Fibroblast of skin of back (primary cell): ENCODE measurements at regions not wholly inside any gene's neighbourhood (a gene's known extent, or its start where the extent isn't known, plus 50 kb on each side); places are given as distances from the start of the nearest gene placed in this dataset.
A peak's percentile ranks its signal among the peaks of the same experiment; 100 is the strongest.
"Not testable (repeated sequence)": the region's sequence is repeated elsewhere in the genome, so short reads cannot be mapped to it uniquely, and the experiment has no call there.

Experiments used
- DNase-seq: peaks from one replicate; pipeline ENCODE4 v3.0.0-alpha.2; 2013

DNA sequence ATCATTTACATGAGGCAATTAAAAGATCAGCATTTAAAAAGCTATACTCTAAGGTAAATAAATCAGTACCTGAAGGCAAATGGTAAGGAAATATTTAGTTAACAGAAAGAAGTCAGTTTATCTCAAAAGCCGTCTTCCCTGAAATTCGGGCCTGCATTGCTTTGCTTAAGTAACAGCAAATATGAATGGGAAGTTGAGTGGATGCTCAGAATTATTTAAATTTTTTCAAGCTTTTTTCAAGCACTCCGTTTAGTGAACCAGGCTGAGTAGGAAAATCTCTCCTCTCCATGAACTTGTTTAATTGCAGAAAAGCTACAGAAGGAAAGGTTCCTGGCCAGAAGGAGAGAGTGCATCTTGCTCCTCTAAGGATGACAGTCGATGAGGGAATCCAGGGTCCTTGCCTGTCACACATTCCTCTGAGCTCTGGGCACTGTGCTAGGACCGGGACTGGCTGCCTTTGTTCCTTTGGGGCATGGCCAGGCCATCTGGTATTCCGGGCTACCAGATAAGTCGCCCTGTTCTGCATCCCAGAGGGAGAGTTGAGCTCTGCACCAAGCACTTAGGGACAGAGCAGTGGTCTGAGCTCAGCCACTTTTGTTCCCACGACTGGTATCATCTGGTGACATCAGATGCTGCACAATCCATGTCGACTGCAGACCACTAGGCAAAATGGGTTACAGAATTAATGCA, 77.6 kb downstream of the RIN2 start:
- no peak for DNase-seq

DNA sequence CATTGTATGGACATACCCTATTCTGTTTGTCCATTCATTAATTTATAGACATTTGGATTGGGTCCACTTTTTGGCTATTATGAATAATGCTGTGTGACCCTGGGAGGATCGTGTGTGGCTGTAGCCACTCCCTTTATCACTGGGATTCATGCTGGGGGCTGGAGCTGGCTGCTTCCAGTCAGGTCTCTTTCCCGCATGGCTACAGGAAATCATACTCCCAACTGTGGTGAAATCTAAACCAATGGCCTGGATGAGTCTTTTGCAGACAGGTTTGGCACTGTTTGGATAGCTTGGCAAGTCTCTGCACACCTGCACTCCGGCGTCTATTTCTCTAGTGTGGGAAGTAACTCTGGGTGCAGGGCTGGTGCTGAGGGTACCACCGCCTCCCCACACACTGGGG, 80.4 kb downstream of the RIN2 start:
- DNase-seq: no peak

DNA sequence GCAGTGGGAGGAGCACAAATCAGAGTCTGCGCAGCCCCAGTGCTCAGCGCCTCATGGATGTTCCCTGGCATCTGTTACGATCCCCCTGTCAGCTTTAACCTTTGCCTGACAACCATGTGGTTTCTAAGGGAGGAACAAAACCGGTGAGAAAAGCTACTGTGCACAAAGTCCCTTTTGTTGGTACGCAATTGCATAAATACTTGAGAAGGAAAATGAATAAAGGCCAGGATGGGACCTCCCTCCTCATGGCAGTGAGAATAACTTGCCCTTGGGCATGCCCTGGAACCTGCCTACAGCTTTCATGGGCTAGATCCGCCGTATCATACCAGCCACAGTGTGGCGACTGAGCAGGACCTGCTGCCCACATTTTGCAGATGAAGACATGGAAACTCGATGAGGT, 81.0 kb downstream of the RIN2 start:
- no peak for DNase-seq

DNA sequence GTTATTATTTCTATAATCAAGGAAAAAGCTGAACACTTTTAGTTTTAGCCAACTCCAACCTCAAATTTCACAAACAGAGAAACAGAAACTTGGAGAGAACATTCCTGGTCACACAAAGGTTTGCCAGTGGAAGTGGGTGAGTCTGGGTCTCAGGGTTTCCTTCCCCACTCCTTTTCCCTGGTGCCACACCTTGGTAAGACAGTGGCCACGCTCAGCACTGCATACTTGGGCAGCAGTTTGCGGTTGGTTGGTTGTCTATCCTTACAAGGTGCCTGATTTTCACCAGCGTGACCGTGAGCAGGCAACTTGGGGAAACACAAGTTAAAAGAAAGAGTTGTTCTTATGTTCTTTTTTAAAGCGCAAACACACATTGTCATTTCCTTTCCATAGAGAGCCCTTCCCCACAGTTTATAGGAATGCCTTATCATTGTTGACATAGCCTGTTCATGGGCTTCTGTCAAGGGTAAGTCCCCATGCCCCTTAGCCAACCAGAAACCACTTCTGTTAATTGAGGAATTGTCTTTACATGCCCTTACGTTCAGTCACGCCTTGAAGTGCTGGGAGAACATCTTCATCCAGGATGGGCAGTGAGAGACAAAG, 82.2 kb downstream of the RIN2 start:
- DNase-seq: no peak

DNA sequence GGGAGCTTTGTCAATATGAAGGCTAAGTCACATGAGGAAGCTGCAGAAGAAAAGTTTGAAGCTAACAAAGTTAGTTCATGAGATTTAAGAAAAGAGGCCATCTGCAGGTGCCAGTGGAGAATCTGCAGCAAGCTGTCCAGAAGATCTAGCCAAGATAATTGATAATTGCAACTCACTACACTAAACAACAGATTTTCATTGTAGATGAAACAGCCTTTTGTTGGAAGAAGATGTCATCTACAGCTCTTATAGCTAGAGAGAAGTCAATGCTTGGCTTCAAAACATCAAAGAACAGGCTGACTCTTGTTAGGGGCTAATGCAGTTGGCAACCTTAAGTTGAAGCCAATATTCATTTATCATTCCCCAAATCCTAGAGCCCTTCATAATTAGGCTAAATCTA, 83.7 kb downstream of the RIN2 start:
- no peak for DNase-seq

DNA sequence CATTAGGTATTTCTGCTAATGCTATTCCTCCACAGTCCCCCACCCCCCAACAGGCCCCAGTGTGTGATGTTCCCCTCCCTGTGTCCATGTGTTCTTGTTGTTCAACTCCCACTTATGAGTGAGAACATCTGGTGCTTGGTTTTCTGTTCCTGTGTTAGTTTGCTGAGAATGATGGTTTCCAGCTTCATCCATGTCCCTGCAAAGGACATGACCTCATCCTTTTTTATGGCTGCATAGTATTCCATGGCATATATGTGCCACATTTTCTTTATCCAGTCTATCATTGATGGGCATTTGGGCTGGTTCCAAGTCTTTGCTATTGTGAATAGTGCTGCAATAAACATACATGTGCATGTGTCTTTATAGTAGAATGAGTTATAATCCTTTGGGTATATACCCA, 86.8 kb downstream of the RIN2 start:
- not testable (repeated sequence) for DNase-seq

DNA sequence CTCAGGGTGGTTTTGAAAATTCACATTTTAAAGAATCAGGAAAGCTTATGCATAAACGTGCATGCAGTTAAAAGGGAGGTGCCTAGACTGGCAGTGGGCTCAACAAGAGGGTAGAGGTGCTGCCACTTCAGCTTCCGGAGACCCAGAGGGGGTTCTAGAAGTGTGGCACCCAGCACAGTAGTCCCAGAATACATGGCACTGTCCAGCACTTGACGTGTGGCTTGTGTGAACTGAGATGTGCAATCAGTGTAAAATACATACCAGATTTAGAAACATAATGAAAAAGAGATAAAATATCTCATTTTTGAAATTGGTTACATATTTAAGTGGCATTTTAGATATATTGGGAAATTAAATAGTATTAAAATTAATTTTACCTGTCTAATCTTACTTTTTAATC, 89.3 kb downstream of the RIN2 start:
- no peak for DNase-seq

DNA sequence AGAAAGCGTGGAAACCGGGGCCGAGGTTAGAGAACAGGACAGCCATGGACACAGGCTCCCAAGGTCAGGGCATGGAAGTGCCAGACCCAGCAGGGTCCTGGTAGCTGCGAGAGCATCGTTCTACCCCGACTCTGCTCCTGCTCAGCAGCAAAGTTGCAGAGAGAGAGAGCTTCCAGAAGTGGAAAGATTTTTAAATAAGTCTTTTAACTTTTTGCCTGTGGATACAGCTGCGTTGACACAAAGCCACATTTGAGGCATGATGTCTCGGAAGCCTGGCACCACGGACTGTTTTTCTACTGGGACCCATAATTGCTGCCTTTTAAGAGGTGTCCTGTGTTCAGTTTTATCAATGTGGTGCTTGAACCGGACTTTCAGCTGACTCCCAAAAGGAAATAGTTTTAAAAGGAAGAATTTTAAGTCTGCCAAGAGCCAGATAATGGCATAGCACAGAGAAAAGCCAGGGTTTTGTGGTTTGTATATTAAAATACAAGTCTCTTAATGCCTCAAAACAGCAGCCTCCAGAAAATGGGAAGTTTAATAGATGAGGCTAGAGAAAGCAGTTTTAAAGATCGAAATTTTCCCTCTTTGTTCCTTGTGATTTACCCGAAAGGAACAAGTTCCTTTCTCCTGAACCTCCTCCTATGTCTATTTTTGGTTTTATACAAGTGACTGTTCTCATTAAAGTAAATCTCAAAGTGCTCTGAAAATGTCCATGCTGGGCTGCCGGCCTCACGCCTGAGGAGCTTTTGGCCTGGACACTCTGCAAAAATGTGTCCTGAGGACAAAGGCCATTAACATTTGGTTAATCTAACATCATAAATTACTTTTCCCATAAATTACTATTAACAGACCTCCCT, 91.5 kb downstream of the RIN2 start:
- DNase-seq: no peak

DNA sequence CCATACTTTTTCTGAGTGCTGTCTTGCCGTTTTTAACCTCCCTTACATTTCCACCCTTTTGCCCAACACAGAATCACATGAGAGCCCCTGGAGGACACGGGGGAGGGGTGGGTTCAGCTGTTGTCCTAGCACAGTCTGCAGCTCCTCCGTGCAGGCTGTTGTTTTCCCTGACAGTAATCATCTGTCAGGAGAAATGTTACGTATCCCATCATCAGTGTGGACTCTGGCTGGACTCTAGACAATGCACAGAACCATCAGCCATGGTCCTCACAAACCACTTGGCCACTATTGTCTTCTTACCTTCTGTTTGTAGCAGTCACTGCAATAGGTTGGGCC, 92.1 kb downstream of the RIN2 start:
- no peak for DNase-seq

DNA sequence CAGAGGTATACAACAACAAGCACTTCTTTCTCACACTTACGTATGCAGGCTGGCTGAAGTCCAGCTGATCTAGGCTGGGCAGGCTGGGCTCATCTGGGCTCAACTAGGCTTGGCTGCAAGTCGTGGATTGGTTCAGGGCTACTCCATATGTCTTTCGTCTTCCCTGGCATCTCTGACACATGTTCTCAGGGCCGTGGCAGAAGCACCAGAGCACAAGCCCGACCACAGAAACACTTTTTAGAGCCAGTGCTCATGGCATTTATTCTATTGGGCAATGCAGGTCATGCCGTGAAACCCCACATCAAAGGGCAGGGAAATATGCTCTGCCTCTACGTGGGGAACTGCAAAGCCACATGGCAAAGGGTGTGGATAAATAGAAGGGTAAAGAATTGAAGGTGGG, 93.8 kb downstream of the RIN2 start:
- DNase-seq: no peak

DNA sequence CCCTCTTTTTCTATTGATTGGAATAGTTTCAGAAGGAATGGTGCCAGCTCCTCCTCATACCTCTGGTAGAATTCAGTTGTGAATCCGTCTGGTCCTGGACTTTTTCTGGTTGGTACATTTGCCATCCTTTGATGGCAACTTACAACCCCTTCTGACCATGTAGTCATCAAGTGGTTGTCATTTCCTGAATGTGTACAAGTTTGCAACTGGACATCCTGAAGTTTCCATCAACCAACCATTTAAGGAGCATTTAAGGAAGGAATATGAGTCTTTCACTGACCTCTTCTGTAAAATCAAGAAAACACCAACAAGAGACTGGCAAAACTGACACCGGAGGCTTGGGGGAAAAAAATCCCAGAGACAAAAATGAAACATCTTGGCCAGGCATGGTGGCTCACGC, 97.4 kb downstream of the RIN2 start:
- DNase-seq: no peak

DNA sequence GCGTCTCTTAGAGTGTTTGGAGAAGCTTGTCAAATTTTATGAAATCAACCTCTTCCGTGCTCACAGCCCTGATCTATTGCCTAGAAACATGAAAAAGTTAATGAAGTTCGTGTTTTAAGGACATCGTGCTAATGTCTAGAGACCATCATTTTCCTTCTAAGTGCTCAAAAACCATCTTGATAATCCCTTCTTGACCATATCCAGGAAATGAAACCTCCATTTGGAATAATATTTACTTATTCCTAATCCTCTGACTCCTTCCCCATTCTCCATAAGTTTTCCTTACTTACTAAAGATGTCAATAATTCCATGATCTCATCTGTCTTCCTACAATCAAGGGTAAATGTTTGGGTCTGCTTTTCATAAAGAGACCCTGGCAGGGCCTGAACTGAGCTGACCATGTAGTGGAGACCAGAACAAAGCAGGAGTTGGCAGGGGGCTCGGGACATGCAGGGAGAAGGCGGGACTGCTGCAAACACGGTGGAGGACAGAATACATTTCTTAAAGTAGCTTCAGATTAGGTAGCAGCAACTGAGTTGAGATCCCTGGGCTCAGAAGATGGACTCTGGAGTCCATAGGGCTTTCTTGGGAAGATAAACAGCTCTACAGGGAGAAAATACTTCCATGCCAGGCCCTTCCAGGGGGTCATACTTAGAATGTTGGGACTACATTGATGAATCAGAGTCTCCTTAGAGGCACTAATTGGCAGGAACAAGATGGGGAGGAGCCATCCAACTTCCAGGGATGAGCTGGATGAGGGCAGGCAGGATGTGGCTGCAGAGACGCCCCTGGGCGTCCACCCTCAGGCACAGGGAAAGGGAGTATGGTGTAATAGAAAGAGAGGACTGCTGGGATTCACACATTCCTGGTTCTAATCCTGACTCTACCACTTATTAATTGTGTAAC, 100.7 kb downstream of the RIN2 start:
- peak; percentile 91 for DNase-seq

DNA sequence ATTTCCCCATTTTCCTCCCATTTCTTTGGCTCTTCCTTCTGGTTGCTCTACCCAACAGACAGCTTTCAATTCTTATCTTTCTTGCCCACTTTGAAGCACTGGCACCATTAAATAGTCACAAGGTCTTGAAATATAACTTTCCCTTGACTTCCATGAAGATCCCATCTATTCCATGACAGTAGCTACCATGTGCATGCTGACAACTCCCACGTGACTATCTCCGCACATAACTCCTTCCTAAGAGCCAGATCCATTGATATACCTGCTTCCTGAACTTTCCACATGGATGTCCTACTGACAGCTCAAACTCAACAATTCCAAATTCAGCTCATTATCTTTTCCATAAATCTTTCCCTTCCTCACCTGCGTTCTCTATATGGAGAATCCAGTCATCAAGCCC, 101.4 kb downstream of the RIN2 start:
- no peak for DNase-seq

DNA sequence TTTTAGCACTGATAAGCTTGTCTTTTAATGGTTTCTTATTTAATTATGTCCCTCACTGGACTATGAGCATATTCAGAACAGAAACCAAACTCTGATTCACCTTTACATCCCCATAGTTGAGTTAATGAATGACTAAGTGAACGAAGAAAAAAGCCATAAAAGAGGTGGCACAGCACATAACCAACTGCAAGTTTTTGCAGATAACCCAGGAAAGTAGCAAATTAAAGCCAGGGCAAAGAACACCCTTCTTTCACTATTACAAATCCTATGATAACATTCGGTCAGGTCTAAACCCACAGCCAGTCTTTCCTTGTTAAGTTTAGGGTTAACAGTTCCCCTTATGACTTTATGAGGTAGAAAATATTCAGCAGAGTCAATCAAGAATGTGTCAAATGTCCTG, 102.7 kb downstream of the RIN2 start:
- DNase-seq: no peak

DNA sequence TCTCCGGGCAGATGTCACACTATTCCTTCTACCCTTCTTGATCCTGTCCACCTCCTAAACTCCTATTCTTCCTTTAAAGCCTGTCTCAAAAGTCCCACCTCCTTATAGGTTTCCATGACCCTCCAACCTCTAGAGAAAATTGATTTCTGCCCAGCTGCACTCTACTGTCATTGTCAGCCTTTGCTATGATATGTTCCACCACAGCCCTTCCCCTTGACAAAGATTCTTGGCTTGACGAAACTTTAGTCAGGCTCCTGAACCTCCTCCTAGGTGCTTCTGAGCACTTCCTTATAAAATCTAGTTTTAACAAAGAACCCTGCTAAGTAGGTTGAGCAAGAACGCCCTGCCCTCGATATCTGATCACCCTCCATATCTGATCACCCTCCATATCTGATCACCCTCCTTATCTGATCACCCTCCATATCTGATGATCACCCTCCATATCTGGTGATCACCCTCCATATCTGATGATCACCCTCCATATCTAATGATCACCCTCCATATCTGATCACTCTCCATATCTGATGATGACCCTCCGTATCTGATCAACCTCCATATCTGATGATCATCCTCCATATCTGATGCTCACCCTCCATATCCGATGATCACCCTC, 103.2 kb downstream of the RIN2 start:
- DNase-seq: no peak

DNA sequence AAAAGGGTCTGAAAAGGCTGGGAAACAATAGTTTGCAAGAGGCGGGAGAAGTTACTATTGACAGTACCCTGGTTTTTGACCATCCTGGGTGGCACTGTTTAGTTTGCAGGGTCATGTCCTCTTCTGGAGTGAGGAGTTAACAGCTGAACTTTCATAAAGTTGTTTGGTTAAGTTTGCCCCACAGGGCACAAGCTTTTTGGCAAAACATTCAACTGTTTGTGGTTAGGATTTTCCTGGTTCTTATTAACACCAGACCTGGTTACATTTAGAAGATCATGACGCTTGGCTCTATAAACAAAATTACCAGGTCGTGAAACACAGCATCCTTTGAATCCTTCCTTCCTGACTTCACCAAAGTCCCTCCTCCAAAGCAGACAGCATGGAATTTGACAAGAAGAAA, 106.1 kb downstream of the RIN2 start:
- peak; percentile 25 for DNase-seq

DNA sequence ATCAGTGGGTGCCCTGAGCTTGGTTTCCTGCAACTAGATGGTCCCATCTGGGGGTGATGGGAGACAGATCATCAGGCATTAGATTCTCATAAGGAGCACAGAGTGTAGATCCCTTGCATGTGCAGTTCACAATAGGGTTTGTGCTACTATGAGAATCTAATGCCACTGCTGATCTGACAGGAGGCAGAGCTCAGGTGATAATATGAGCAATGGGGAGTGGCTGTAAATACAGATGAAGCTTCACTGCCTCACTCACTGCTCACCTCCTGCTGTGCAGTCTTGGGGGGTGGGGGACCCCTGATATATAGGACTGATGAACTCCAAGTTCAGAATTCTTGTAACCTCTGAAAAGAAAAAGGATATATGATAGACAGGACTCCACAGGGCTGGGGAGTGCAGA, 108.0 kb downstream of the RIN2 start:
- no peak for DNase-seq

DNA sequence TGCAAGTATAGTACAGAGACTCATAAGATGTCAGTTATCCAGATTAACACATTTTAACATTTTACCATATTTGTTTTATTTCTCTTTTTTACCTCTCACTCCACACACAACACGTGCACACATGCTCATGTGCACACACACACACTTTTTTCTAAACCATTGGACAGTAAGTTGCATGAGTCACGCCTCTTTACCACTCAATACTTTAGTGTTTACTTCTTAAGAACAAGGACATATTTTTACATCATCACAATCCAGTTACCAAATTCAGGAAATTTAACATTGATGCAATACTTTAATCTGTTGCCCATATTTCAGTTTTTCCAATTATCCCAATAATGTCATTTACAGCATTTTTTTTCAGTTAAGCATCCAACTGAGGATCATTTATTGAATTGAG, 109.0 kb downstream of the RIN2 start:
- DNase-seq: peak; percentile 40

DNA sequence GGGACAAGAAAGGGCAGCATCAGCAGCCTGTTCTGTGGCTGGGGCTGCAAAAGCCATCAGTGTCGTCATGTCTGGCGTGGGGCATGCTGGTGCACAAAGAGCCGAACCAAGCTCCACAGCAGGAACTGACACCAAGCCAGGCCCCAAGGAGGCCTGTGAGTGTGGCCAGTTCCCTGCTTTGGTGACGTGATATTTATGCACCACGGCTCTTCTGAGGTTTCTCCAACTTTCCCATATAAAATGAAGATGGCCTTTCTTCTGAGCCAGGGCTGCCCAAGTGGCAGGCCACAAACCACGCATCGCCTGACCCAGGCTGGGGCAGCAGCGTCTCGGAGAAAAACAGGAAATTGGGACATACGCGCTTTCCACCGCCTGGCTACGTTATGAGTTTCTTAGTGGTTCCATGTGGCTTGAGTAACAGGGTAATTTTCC, 109.9 kb downstream of the RIN2 start:
- DNase-seq: no peak

DNA sequence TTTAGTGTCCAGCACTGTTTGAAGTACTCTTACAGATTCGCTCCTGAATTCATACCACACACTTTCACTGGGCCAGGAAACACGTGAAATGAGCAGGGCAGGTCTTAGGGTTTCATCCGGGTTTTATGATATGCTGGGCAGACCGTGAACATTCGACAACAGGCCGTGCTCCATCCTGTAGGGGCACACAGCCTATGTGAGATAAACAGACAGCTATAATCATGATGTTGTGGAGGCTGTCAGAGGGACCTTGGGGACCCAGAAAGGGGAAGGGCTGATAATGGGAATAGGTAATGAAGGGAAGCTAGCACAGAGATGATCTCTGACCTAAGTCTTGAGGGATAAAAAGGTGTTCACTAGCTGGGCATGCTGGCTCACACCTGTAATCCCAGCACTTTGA, 110.4 kb downstream of the RIN2 start:
- no peak for DNase-seq

DNA sequence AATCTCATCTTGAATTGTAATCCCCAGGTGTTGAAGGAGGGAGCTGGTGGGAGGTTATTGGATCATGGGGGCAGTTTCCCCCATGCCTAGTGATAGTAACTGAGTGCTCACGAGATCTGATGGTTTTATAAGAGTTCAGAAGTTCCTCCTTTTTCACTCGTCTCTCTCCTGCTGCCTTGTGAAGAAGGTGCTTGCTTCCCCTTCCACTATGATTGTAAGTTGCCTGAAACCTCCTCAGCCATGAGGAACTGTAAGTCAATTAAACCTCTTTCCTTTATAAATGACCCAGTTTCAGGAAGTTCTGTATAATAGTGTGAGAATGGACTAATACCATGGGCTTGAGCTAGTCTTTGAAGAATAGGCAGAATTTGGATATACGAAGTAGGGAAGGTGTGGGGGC, 113.9 kb downstream of the RIN2 start:
- DNase-seq: no peak

DNA sequence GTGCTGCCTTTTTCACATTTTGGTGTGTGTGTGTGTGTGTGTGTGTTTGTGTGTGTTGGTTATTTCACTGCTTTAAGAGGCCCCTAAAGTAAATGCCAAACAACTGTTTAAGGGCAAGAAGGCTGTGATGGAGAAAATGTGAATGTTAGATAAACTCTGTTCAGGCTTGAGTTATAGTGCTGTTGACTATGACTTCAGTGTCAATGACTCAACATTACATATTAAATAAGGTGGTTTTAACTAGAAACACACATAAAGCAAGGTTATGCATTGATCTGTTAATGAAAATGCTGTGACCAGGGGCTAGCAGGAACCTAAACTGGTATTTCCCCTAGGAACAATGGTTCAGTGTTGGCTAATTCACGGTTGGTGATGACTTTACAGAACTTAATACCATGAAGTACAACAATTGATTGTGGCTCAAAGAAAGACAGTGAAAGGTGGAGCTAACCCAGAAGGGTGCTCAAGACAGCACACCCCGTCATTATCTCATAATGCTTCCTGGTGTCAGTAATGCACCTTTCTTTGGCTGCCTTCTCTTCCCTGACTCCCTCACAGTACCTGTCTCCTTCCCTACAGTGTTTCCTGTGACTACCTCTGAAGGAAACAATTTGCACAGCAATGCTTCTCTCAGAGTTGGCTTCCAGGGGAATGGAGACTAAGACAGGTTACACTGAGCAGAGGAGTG, 116.1 kb downstream of the RIN2 start:
- no peak for DNase-seq
